ENCODE measurements at regions not wholly inside any gene's neighbourhood (a gene's known extent, or its start where the extent isn't known, plus 50 kb on each side); places are given as distances from the start of the nearest gene placed in this dataset.
A peak's percentile ranks its signal among the peaks of the same experiment; 100 is the strongest.

DNA sequence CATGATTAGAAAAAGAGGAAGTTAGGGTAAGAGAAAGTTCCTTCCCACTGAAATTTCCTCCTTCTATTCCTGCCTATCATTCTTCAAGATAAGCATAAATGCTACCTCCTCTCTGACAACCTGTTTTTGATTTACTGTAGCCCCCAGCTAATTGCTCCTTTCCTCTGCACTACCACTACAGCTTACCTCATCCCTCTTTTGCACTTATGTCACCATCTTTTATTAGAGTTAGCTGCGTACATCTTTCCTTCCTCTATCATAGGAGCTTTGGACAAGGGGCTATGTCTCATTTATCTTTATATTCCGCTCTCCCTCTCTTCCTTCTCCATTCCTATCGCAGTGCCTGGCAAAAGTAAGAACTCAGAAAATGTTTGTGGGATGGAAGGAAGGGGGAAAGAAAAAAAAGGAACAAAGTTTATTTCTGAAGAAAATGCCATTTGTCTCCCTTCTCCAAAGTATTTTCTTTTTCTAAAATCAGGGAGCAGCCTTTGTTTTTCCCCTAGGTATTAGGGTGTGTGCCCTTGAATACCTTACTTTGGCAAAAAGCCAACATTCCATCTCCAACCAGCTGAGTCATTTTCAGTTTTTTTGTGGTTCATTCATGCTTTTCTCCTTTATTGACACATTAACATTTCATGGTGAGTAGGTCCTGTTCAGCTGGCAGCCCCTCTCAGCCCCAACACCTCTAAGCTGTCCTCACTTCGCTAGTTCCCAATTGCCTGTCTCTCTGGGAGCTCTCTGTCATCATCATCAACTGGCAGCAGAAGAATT is 87.6 kb upstream of the SOX2 start:
- ATAC-seq (peak in 1 of 2 donors; percentile 32), DNase-seq (no peak)
- intact Hi-C loops (cut with DNase I): no loop called here
- Histone ChIP-seq H3K27ac (no peak overlapping the region), H3K4me1 (no peaks in the 10 kb centered on the region), H3K9me3 (no peaks in the 10 kb centered on the region), H3K4me3 (no peak overlapping the region), H3K27me3 (ENCODE audit: low read depth) (no peaks in the 10 kb centered on the region), H3K36me3 (no peaks in the 10 kb centered on the region)
- TF ChIP-seq, protein P1, sequence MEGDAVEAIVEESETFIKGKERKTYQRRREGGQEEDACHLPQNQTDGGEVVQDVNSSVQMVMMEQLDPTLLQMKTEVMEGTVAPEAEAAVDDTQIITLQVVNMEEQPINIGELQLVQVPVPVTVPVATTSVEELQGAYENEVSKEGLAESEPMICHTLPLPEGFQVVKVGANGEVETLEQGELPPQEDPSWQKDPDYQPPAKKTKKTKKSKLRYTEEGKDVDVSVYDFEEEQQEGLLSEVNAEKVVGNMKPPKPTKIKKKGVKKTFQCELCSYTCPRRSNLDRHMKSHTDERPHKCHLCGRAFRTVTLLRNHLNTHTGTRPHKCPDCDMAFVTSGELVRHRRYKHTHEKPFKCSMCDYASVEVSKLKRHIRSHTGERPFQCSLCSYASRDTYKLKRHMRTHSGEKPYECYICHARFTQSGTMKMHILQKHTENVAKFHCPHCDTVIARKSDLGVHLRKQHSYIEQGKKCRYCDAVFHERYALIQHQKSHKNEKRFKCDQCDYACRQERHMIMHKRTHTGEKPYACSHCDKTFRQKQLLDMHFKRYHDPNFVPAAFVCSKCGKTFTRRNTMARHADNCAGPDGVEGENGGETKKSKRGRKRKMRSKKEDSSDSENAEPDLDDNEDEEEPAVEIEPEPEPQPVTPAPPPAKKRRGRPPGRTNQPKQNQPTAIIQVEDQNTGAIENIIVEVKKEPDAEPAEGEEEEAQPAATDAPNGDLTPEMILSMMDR (IDR thresholded peaks at IDR 0.05): no peak

DNA sequence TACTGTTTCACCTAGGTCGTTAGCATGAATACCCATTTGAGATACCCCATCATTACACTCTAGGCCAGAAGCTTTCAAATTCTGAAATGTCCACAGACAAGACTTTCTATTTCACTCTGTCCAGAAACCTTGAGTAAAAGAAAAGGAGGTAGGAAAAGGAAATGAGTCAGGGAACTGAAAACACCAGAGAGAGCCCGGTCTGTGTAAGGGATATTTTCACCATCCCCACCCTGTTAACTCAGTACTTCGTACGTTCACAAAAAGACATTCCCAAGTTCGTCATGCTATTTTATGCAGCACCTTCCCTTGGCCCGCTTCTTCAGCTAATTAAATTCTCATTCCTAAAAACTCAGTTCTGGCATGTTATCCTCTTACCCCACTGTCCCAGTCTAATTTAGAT is 89.4 kb upstream of the SOX2 start:
- ATAC-seq: no peak
- no peaks in the 10 kb centered on the region for H3K4me1 ChIP-seq
- TF ChIP-seq, protein P1 (IDR thresholded peaks at IDR 0.05): no peak
- DNase-seq: no peak
- no peak overlapping the region for H3K4me3 ChIP-seq
- H3K27ac ChIP-seq: no peak overlapping the region
- intact Hi-C loops (cut with DNase I): no loop called here
- no peaks in the 10 kb centered on the region for H3K36me3 ChIP-seq
- H3K27me3 ChIP-seq (ENCODE audit: low read depth): no peaks in the 10 kb centered on the region
- H3K9me3 ChIP-seq: no peaks in the 10 kb centered on the region

- no peaks in the 10 kb centered on the region for H3K4me1 ChIP-seq
- H3K27ac ChIP-seq: no peak overlapping the region
- H3K4me3 ChIP-seq: no peak overlapping the region
- intact Hi-C loops (cut with DNase I): no loop called here
- H3K27me3 ChIP-seq (ENCODE audit: low read depth): no peaks in the 10 kb centered on the region
- no peak for DNase-seq
- ATAC-seq: no peak
- H3K9me3 ChIP-seq: no peaks in the 10 kb centered on the region
- TF ChIP-seq, protein P1 (IDR thresholded peaks at IDR 0.05): no peak
- no peaks in the 10 kb centered on the region for H3K36me3 ChIP-seq
These were observed 91.8 kb upstream of the SOX2 start for GRCh38 chr3:181619897-181620296.

DNA sequence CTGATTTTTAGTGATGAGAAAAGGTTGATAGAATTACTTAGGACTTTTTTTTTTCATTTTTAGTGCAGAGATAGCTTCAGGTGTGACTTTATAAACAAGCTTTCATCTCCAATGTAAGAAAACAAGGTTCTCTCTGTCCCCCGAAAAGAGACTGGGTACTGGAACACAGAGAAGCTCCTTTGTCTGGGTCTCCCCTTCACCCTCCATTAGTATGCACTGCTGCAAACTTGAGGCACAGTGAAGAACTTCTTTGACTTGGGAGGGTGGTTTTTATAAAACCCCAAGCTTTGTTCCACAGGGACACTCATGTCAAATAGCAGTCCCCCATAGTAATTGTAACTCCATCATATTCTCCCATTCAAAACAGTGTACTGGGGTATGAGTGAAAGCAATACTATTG is 93.5 kb upstream of the SOX2 start:
- intact Hi-C loops (cut with DNase I): no loop called here
- H3K4me1 ChIP-seq: no peaks in the 10 kb centered on the region
- TF ChIP-seq, protein P1 (IDR thresholded peaks at IDR 0.05): no peak
- H3K27ac ChIP-seq: no peak overlapping the region
- H3K36me3 ChIP-seq: no peaks in the 10 kb centered on the region
- no peaks in the 10 kb centered on the region for H3K27me3 ChIP-seq (ENCODE audit: low read depth)
- no peaks in the 10 kb centered on the region for H3K9me3 ChIP-seq
- H3K4me3 ChIP-seq: no peak overlapping the region
- DNase-seq (no peak), ATAC-seq (no peak)

- intact Hi-C loops (cut with DNase I): no loop called here
- Histone ChIP-seq H3K4me1 (no peaks in the 10 kb centered on the region), H3K27ac (no peak overlapping the region), H3K9me3 (no peaks in the 10 kb centered on the region), H3K27me3 (ENCODE audit: low read depth) (no peaks in the 10 kb centered on the region), H3K36me3 (no peaks in the 10 kb centered on the region), H3K4me3 (no peak overlapping the region)
- TF ChIP-seq, protein P1 (IDR thresholded peaks at IDR 0.05): no peak
- ATAC-seq (no peak), DNase-seq (no peak)
These were observed 95.3 kb upstream of the SOX2 start for GRCh38 chr3:181616088-181617070.
